C4-2B (cell line): ENCODE measurements at regions not wholly inside any gene's neighbourhood (a gene's known extent, or its start where the extent isn't known, plus 50 kb on each side); places are given as distances from the start of the nearest gene placed in this dataset.

Experiments used
- H3K27ac ChIP-seq: fragments of 450-650 bp; 2 replicates; pipeline ENCODE4 v1.5.1; 2017
- ZFX ChIP-seq: fragments of 450-650 bp; IDR thresholded peaks from 2 replicates; pipeline ENCODE4 v1.6.1; 2017
- TF ChIP-seq, protein P1 (sequence below): fragments of 450-650 bp; conservative IDR thresholded peaks from 2 replicates; pipeline ENCODE4 v1.5.1; 2017; ENCODE audit warnings: mild to moderate bottlenecking

DNA sequence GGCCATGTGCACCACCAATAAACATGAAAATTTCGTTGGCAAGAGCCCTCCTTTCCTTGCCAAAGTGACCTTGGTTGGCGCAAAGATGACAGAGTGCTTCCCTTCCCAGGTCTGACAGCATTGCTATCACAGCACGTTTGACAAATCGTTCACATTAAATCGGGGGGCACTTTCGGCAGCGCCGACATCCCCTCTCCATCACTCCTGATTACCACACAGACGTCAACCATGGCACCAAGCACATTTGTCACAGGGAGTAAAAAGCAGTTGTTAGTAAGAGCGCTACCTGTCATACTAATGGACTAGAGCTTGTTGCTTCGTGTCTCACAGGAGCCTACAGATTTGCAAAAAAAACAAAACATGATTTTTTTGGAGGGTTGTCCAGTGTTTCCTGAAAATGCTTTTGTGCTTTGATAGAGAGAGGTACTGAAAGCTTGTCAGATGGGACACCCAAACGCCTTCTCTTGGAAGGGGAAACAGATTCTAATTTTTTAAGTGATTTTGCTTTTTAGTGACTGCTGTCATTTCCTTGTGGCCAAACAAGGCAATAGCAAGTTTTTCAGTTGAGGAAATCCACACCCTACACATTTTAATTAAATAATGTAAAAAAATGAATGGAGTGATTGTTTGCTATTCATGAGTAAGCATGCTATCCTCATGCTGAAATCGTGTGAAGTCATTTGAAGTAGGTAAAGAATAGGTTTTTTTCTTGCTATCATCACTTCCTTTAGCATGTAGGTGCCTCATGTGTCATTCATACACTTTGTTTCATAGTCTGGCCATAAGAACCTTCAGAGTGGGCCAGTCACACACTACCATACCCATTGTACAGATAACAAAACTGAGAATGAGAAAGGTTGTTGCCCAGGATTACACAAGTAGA is 682.8 kb upstream of the WWC1 start:
- TF ChIP-seq, protein P1, sequence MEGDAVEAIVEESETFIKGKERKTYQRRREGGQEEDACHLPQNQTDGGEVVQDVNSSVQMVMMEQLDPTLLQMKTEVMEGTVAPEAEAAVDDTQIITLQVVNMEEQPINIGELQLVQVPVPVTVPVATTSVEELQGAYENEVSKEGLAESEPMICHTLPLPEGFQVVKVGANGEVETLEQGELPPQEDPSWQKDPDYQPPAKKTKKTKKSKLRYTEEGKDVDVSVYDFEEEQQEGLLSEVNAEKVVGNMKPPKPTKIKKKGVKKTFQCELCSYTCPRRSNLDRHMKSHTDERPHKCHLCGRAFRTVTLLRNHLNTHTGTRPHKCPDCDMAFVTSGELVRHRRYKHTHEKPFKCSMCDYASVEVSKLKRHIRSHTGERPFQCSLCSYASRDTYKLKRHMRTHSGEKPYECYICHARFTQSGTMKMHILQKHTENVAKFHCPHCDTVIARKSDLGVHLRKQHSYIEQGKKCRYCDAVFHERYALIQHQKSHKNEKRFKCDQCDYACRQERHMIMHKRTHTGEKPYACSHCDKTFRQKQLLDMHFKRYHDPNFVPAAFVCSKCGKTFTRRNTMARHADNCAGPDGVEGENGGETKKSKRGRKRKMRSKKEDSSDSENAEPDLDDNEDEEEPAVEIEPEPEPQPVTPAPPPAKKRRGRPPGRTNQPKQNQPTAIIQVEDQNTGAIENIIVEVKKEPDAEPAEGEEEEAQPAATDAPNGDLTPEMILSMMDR: no peak; the same call in 1 of the 2 replicates
- TF ChIP-seq ZFX: no peak
- no peak overlapping the region for H3K27ac ChIP-seq

DNA sequence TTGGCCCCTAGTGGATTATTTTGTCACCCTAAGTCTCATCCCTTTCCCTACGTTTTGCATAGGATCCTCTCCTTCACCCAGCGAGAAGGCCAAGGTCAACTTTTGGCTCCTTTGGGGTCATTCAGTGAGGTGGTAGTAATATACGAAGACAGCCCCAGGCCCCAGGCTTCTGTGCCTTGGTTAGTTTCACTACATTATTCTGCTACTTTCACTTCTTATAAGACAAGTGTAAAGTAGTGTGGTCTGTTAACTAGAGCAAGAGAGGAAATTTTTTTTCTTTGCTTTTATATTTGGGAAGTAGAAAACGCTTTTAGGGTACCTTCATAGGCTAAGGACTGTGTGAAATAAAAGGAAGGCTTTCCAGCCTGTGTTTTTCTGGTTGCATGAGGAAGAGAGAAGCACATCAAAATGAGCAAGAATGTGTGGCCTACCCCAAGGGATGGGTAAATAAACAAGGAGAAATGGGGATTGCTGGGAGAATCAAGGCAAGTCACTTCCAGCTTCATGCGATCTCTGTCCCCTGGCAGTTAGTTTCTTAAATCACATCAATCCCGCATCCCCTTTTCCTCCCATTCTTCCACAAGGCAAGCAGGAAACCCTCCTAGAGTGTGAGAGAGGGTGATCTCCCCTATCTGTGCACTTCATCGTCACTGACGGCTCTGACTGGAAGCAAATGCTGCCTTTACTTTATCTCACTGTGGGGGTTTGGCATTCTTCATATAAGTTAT is 677.0 kb upstream of the WWC1 start:
- TF ChIP-seq, protein P1: no peak
- no peak for TF ChIP-seq ZFX
- no peak overlapping the region for H3K27ac ChIP-seq

DNA sequence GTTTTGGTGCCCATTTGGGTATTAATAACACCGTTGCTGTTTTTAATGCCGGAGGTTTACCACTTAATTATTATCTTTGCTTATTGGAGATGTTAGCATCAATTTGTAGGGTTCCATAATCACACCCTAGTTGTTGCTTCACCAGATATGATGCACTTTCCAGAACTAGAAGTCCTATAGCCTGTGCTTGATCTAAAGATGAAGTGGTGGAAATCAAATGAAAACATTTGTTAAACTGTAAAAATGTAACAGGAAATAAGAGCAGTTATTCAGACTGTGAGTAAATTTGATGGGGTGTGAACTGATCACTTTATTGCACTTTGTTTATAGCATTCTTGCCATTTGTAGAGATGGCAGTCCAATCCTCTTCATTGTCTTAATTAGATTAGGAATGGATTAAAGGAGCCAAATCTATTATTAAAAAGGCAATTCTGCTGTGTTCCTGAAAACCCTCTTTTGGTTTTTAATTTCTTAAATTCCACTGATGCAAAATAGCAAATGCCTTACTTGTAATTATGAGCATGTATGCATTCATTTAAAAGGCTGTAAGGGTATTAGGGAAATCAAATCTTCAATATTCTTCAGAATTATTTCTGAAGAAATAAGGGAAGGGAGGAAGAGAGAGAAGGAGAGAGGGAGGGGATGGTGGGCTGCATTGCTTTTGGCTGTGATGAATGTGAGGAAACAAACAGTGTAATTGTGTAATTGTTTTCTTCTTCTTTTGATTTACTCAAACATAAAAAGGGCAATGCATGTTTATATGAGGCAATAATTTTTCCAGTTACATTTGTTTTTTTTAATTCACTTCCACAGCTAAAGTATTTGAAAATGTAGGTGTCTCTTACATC is 675.2 kb upstream of the WWC1 start:
- H3K27ac ChIP-seq: no peak overlapping the region
- TF ChIP-seq, protein P1: no peak
- no peak for TF ChIP-seq ZFX

DNA sequence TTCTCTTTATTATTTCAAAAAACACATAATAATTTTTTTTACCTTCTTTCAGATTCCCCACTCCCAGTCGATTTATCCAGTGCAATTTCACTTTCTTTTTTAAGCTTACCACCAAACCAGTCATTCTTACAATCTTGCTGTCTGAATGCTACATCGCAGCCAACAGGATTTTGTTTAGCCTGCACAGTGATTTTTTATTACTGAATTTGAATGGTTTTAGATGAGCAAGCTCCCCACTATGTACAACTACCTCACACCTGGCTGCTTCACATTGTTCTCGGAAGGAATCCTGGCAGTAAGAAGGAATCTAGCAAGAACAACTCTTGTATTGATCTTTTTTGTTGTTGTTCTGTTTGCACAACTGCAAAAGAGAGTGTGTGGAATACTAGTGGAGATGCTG is 668.1 kb upstream of the WWC1 start:
- TF ChIP-seq, protein P1: no peak
- TF ChIP-seq ZFX: no peak

DNA sequence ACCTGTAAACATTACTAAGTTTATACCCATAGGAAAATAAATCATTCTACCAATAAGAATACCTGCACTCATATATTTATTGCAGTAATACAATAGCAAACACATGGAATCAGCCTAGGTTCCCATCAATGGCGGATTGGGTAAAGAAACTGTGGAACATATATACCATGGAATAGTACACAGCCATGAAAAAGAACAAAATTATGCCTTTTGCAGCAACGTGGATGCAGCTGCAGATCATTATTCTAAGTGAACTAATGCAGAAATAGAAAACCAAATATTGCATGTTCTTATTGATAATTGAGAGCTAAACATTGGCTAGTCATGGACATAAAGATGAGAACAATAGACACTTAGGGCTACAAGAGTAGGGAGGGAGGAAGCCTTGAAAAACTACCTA is 667.4 kb upstream of the WWC1 start:
- H3K27ac ChIP-seq: no peak overlapping the region
- TF ChIP-seq, protein P1: no peak
- no peak for TF ChIP-seq ZFX

More for the DNA sequence above, 668.1 kb upstream of the WWC1 start:
- no peak overlapping the region for H3K27ac ChIP-seq

DNA sequence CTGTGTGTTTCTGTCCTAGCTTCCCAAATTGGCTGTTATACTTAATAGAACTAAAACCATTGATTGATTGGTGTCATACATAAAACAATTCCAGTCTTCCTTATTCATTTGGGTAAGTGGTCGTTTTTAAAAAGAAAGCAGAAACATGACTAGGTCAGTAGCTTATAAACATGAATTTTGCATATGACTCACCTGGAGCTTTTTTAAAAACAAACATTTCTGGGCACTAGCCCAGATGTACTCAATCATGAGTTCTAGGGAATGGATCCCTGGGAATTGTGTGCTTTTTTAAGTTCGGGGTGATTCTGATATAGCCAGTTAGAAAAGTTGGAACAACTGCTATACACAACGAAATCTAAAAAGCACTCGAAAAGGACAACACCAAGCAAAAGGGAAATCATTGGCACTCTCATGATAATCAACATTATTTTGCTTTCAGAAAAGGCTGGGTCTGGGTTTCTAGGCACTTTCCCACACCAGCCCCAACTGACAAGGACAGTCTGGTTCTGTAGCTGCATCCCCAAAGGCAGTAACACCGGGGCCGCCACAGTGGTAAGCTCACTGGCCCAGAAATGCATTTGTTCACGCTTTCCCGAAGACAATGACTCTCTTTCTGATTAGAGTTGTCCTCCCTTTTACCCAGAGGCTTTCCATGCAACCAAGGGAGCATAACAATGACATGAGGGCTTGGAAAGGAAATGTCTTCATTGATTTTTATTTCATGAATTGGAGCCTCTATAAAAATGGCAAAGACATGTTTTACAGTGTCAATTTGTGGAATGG is 664.9 kb upstream of the WWC1 start:
- TF ChIP-seq, protein P1: no peak
- no peak for TF ChIP-seq ZFX
- H3K27ac ChIP-seq: no peak overlapping the region
